Endothelial cell of umbilical vein (primary cell): ENCODE measurements at regions not wholly inside any gene's neighbourhood (a gene's known extent, or its start where the extent isn't known, plus 50 kb on each side); places are given as distances from the start of the nearest gene placed in this dataset.

Experiments
- BruUV-seq: library from RNA; stranded (reverse); fragments of 400-500 nt; replicated peaks from 2 replicates; lab custom pipeline; 2021; lab: Mats Ljungman, UMichigan
- CTCF ChIA-PET: fragments of 300-600, 350-600 bp; sonication (Branson Sonifier 250); formaldehyde crosslinking; loops from one replicate; lab custom pipeline; 2021; ENCODE audit warnings: antibody characterized with exemption, inconsistent platforms; lab: Charles Lee
- POLR2A ChIA-PET: fragments of 300-600, 350-600 bp; sonication (Branson Sonifier 250); formaldehyde crosslinking; loops from one replicate; lab custom pipeline; 2021; ENCODE audit warnings: antibody characterized with exemption, inconsistent platforms; lab: Charles Lee
- DNase-seq: peaks from one replicate; pipeline ENCODE4 v3.0.0-alpha.2; 2011; ENCODE audit warnings: low read depth, low spot score
- FAIRE-seq: peaks from 2 replicates; lab custom pipeline; 2011; peaks lifted over from hg19 to GRCh38; lab: Jason Lieb, UNC
- H2AFZ ChIP-seq: 2 replicates; pipeline ENCODE4 v1.6.0; 2012; ENCODE audit warnings: low read depth, low read length, control low read depth, inconsistent platforms
- H3K27ac ChIP-seq: 2 replicates; pipeline ENCODE4 v1.5.1; 2011; ENCODE audit warnings: low read depth, mild to moderate bottlenecking, control low read depth, low read length, moderate library complexity; ENCODE audit not compliant: insufficient read depth
- H3K27me3 ChIP-seq, 2 experiments: 2 replicates each; pipeline versions ENCODE4 v1.6.0 to v1.6.1; 2011; ENCODE audit warnings: low read length in 2 of 2, mixed read lengths in 1 of 2; ENCODE audit not compliant: control insufficient read depth in 2 of 2, insufficient read depth in 2 of 2
- H3K36me3 ChIP-seq, 2 experiments: 2 replicates in 1 of 2; 3 replicates in 1 of 2; pipeline ENCODE4 v1.5.1; 2011; ENCODE audit warnings: low read length in 2 of 2, mild to moderate bottlenecking in 1 of 2, moderate library complexity in 1 of 2; ENCODE audit not compliant: control insufficient read depth in 2 of 2, insufficient read depth in 2 of 2; ENCODE audit errors: extremely low read depth in 1 of 2
- H3K4me1 ChIP-seq: 3 replicates; pipeline ENCODE4 v1.5.1; 2011; ENCODE audit warnings: mild to moderate bottlenecking, low read length; ENCODE audit not compliant: control insufficient read depth, insufficient read depth; ENCODE audit errors: extremely low read depth
- H3K4me2 ChIP-seq: 2 replicates; pipeline ENCODE4 v1.6.1; 2011; ENCODE audit warnings: low read length, control low read depth, mixed read lengths; ENCODE audit not compliant: insufficient read depth
- H3K4me3 ChIP-seq, 3 experiments: fragments of 200-600 bp in 1 of 3; sonication (generic), shearing (Covaris generic) in 1 of 3; replicated peaks in 1 of 3; 2 replicates each; pipeline ENCODE4 v1.5.1; 2011 to 2016; ENCODE audit warnings: control low read depth in 3 of 3, low read length in 3 of 3, mild to moderate bottlenecking in 2 of 3, inconsistent platforms in 1 of 3, low read depth in 1 of 3, moderate library complexity in 1 of 3; ENCODE audit not compliant: insufficient read depth in 1 of 3
- H3K79me2 ChIP-seq: 2 replicates; pipeline ENCODE4 v1.6.0; 2012; ENCODE audit warnings: low read length, inconsistent platforms; ENCODE audit not compliant: control insufficient read depth, insufficient read depth
- H3K9ac ChIP-seq: replicated peaks from 2 replicates; pipeline ENCODE3; 2011; ENCODE audit warnings: low read length, control low read depth; ENCODE audit not compliant: insufficient read depth; ENCODE audit errors: extremely low read depth
- H3K9me1 ChIP-seq: replicated peaks from 3 replicates; pipeline ENCODE4 v1.6.0; 2011; ENCODE audit warnings: mild to moderate bottlenecking, low read length; ENCODE audit not compliant: control insufficient read depth, insufficient read depth; ENCODE audit errors: extremely low read depth
- H3K9me3 ChIP-seq: replicated peaks from 2 replicates; pipeline ENCODE4 v1.5.1; 2012; ENCODE audit warnings: low read length, inconsistent platforms; ENCODE audit not compliant: control insufficient read depth, insufficient read depth
- H4K20me1 ChIP-seq: replicated peaks from 2 replicates; pipeline ENCODE3; 2011; ENCODE audit warnings: mild to moderate bottlenecking, low read length; ENCODE audit not compliant: control insufficient read depth, insufficient read depth; ENCODE audit errors: extremely low read depth
- CTCF ChIP-seq, 2 donors: IDR thresholded peaks; 1 replicate in 1 of 2; 2 replicates in 1 of 2; pipeline ENCODE4 v1.5.1; 2011; ENCODE audit warnings: low read length in 2 of 2, mild to moderate bottlenecking in 2 of 2, moderate library complexity in 2 of 2, control low read depth in 1 of 2, inconsistent platforms in 1 of 2, low read depth in 1 of 2; ENCODE audit not compliant: insufficient read depth in 1 of 2; ENCODE audit errors: extremely low read depth in 1 of 2
- EZH2 ChIP-seq: IDR thresholded peaks from 2 replicates; pipeline ENCODE4 v1.6.1; 2012; ENCODE audit warnings: borderline replicate concordance, low read depth, mild to moderate bottlenecking, moderate library complexity, low read length, inconsistent platforms; ENCODE audit not compliant: severe bottlenecking
- FOS ChIP-seq: IDR thresholded peaks from 2 replicates; pipeline ENCODE4 v1.6.1; 2011; ENCODE audit warnings: mild to moderate bottlenecking, low read length, moderate library complexity, borderline replicate concordance; ENCODE audit not compliant: insufficient read depth
- GATA2 ChIP-seq: IDR thresholded peaks from 2 replicates; pipeline ENCODE4 v1.7.0; 2011; ENCODE audit warnings: low read depth, mild to moderate bottlenecking, moderate library complexity, mixed read lengths, low read length; ENCODE audit not compliant: insufficient read length, insufficient read depth
- JUN ChIP-seq: IDR thresholded peaks from 2 replicates; pipeline ENCODE4 v1.6.1; 2011; ENCODE audit warnings: borderline replicate concordance, low read depth; ENCODE audit not compliant: insufficient read length, insufficient read depth
- MYC ChIP-seq: IDR thresholded peaks from one replicate; pipeline ENCODE4 v1.6.1; 2011; ENCODE audit warnings: mild to moderate bottlenecking, low read depth, low read length
- POLR2A ChIP-seq: IDR thresholded peaks from 2 replicates; pipeline ENCODE4 v1.6.1; 2012; ENCODE audit warnings: low read depth, mild to moderate bottlenecking, control low read depth, low read length
- POLR2AphosphoS5 ChIP-seq: IDR thresholded peaks from 2 replicates; pipeline ENCODE4 v1.6.1; 2012; ENCODE audit warnings: low read depth, mild to moderate bottlenecking, control low read depth, low read length, moderate library complexity; ENCODE audit not compliant: insufficient read depth
- dilution Hi-C: fragments of 300-500 bp; cut with MboI; formaldehyde crosslinking; loops from one replicate; pipeline ENCODE4 v1.15.0; 2019; ENCODE audit warnings: low sequenced_read_pairs; ENCODE audit not compliant: extremely low pct_ligation_motif_present
- intact Hi-C: fragments of 100-400 bp; cut with micrococcal nuclease; formaldehyde crosslinking; loops from one replicate; pipeline ENCODE4 v1.10.0; 2022
- TF ChIP-seq, protein P1 (sequence below): IDR thresholded peaks from 2 replicates; pipeline ENCODE4 v1.6.1; 2011; ENCODE audit not compliant: insufficient read depth, insufficient read length

DNA sequence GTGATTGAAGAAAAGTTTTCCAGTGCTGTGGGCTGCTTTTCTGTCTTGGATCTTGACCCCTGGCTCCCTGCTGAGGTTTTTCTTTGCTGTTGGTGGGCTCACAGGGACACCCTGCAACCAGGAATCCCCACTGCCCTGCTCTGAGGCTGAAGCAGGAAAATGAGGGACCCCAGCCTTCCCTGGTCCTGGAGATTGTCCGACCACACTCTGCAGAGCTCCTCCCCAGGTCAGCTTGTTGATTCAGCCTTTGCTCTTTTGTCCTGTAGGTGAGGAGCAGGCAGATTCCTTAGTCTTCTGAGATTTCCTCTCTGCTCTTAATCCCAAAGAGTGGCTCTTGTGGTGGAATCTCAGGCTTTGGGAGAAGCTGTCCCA lies 194.5 kb downstream of the RPLP1 start:
- TF ChIP-seq, protein P1, sequence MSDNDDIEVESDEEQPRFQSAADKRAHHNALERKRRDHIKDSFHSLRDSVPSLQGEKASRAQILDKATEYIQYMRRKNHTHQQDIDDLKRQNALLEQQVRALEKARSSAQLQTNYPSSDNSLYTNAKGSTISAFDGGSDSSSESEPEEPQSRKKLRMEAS, result no peak
- no peak for TF ChIP-seq FOS
- no peak for TF ChIP-seq GATA2
- TF ChIP-seq MYC, result no peak
- TF ChIP-seq JUN, result no peak
- no peak overlapping the region for H3K27ac ChIP-seq
- H2AFZ ChIP-seq, result no peak overlapping the region
- no peaks in the 10 kb centered on the region for H3K9me3 ChIP-seq
- H3K9me1 ChIP-seq, result no peaks in the 10 kb centered on the region
- H3K4me1 ChIP-seq, result no peaks in the 10 kb centered on the region
- H3K4me2 ChIP-seq, result no peak overlapping the region
- H3K36me3 ChIP-seq, result no peaks in the 10 kb centered on the region
- no peaks in the 10 kb centered on the region for H4K20me1 ChIP-seq
- intact Hi-C loops, result no loop called here
- no peak overlapping the region for H3K9ac ChIP-seq
- CTCF ChIA-PET, result no interaction called here
- peaks cover 5 to 6% of the 10 kb centered on the region in 2 experiments for H3K27me3 ChIP-seq
- no peak for DNase-seq
- FAIRE-seq, result no peak
- no TSS peak for BruUV-seq
- dilution Hi-C loops, result no loop called here
- H3K4me3 ChIP-seq, result no peak overlapping the region
- no peaks in the 10 kb centered on the region for H3K79me2 ChIP-seq
- POLR2A ChIA-PET, result no interaction called here

GRCh38 chr15:69648212-69648611 lies 195.6 kb downstream of the RPLP1 start:
- FAIRE-seq, result no peak
- no peak overlapping the region for H3K9ac ChIP-seq
- peaks cover 5 to 6% of the 10 kb centered on the region in 2 experiments for H3K27me3 ChIP-seq
- TF ChIP-seq GATA2 (no peak), CTCF (IDR thresholded peaks at IDR 0.05; ENCODE audit: extremely low read depth in 1 of 2, insufficient read depth in 1 of 2, low read depth in 1 of 2, low read length in 2 of 2) (no peak), POLR2AphosphoS5 (no peak), JUN (no peak), EZH2 (no peak), FOS (no peak), MYC (no peak), POLR2A (no peak)
- TF ChIP-seq, protein P1, result no peak
- H2AFZ ChIP-seq, result no peak overlapping the region
- no peak overlapping the region for H3K4me2 ChIP-seq
- dilution Hi-C loops, result no loop called here
- no peak overlapping the region for H3K27ac ChIP-seq
- H4K20me1 ChIP-seq, result no peaks in the 10 kb centered on the region
- H3K9me1 ChIP-seq, result no peaks in the 10 kb centered on the region
- H3K79me2 ChIP-seq, result no peaks in the 10 kb centered on the region
- no peak for DNase-seq
- no peaks in the 10 kb centered on the region for H3K4me1 ChIP-seq
- no peaks in the 10 kb centered on the region for H3K36me3 ChIP-seq
- intact Hi-C loops, result no loop called here
- BruUV-seq, result no TSS peak
- no peaks in the 10 kb centered on the region for H3K9me3 ChIP-seq
- ChIA-PET CTCF (no interaction called here), POLR2A (no interaction called here)
- H3K4me3 ChIP-seq, result no peak overlapping the region
